ENCODE measurements at regions not wholly inside any gene's neighbourhood (a gene's known extent, or its start where the extent isn't known, plus 50 kb on each side); places are given as distances from the start of the nearest gene placed in this dataset.

GRCh38 chr10:43825984-43826383, 177.3 kb upstream of the ZNF32 start:
- Histone ChIP-seq H3K4me1 (peaks cover 18 to 32% (median 27%) of the 10 kb centered on the region in 4 donors), H3K27me3 (no peaks in the 10 kb centered on the region), H3K36me3 (no peaks in the 10 kb centered on the region), H3K4me3 (no peak overlapping the region), H3K9me3 (no peaks in the 10 kb centered on the region), H3K27ac (replicated peaks in 1 of 4) (peak overlapping the region; percentile 55 to 72 (median 58))
- 94% methylated on average over 22 of the region's 22 CpGs for WGBS
- DNase-seq (ENCODE audit: extremely low spot score), result no peak
- intact Hi-C loops (cut with DNase I), result no loop called here
- TF ChIP-seq POLR2A (IDR thresholded peaks at IDR 0.05; ENCODE audit: low read depth), result no peak
- no peak for TF ChIP-seq CTCF (IDR thresholded peaks at IDR 0.05)
- TF ChIP-seq POLR2AphosphoS5 (IDR thresholded peaks at IDR 0.05), result no peak
- TF ChIP-seq EP300 (IDR thresholded peaks at IDR 0.05), result no peak

DNA sequence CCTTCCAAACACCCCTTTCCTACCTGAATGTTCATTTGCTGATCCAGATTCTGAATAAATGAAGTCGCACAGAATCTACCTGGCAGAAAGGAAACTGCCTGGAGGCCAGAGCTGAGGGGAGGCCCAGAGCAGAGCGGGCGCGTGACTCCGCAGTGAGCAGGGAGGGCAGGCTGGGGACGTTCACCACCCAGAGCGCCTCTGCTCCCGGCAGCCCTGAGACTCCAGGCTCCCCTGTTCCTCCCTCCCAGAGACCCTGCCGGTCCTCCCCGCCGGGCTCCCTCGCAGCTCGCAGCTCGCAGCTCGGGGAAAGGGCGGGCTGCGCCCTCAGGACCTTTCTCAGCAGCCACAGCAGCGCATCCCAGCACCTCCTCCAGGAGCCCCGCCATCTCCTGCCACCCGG, 176.7 kb upstream of the ZNF32 start:
- no peaks in the 10 kb centered on the region for H3K36me3 ChIP-seq
- peak overlapping the region; percentile 55 to 72 (median 58) for H3K27ac ChIP-seq (replicated peaks in 1 of 4)
- no peak overlapping the region for H3K4me3 ChIP-seq
- intact Hi-C loops (cut with DNase I), result no loop called here
- WGBS, result 91% methylated on average over 10 of the region's 20 CpGs
- peaks cover 18 to 32% (median 29%) of the 10 kb centered on the region in 4 donors for H3K4me1 ChIP-seq
- TF ChIP-seq POLR2A (IDR thresholded peaks at IDR 0.05; ENCODE audit: low read depth), result no peak
- TF ChIP-seq POLR2AphosphoS5 (IDR thresholded peaks at IDR 0.05), result no peak
- no peak for TF ChIP-seq EP300 (IDR thresholded peaks at IDR 0.05)
- TF ChIP-seq CTCF (IDR thresholded peaks at IDR 0.05), result no peak
- no peaks in the 10 kb centered on the region for H3K27me3 ChIP-seq
- no peaks in the 10 kb centered on the region for H3K9me3 ChIP-seq
- no peak for DNase-seq (ENCODE audit: extremely low spot score)

DNA sequence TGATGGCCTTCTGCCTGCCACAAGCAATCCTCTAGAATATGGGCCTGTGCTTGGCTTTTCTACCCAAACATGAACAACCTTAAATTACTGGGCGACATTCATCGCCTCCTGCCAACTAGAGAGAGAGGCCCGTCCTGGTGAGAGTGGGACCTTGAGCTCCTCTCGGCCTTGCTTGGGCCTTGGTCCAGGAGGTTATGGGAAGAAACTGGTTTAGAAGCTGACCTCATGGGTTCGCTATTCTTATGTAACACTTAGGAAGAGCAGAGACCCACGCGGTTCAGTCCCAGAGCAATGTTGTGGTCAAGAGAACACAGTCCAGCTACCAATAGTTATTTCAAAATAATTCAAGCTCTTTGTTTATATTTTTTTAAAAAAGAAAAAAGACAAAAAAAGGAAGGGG, 176.3 kb upstream of the ZNF32 start:
- no peak for TF ChIP-seq CTCF (IDR thresholded peaks at IDR 0.05)
- TF ChIP-seq POLR2AphosphoS5 (IDR thresholded peaks at IDR 0.05), result peak; percentile 24 to 40
- Histone ChIP-seq H3K4me1 (peaks cover 18 to 32% (median 29%) of the 10 kb centered on the region in 4 donors), H3K36me3 (no peaks in the 10 kb centered on the region), H3K4me3 (no peak overlapping the region), H3K27me3 (no peaks in the 10 kb centered on the region), H3K27ac (replicated peaks in 1 of 4) (peak overlapping the region; percentile 55 to 72 (median 58)), H3K9me3 (no peaks in the 10 kb centered on the region)
- WGBS, result 69% methylated on average over 7 of the region's 7 CpGs
- peak; percentile 89 for DNase-seq (ENCODE audit: extremely low spot score)
- intact Hi-C loops (cut with DNase I), result no loop called here

- peak overlapping the region; percentile 2 to 45 (median 14) for H3K27ac ChIP-seq (replicated peaks in 1 of 4)
- WGBS, result 46% methylated on average over 4 of the region's 4 CpGs
These were observed 174.2 kb upstream of the ZNF32 start for GRCh38 chr10:43822631-43823580.

More at GRCh38 chr10:43822631-43823580, 174.2 kb upstream of the ZNF32 start:
- Histone ChIP-seq H3K9me3 (no peaks in the 10 kb centered on the region), H3K36me3 (no peaks in the 10 kb centered on the region), H3K4me1 (peaks cover 18 to 32% (median 29%) of the 10 kb centered on the region in 4 donors), H3K27me3 (no peaks in the 10 kb centered on the region), H3K4me3 (no peak overlapping the region)
- no peak for TF ChIP-seq POLR2AphosphoS5 (IDR thresholded peaks at IDR 0.05)
- no peak for TF ChIP-seq EP300 (IDR thresholded peaks at IDR 0.05)
- no peak for TF ChIP-seq POLR2A (IDR thresholded peaks at IDR 0.05; ENCODE audit: low read depth)
- no peak for TF ChIP-seq CTCF (IDR thresholded peaks at IDR 0.05)
- peak; percentile 83 for DNase-seq (ENCODE audit: extremely low spot score)
- intact Hi-C loops (cut with DNase I), result no loop called here
